Keratinocyte (primary cell): ENCODE measurements at regions not wholly inside any gene's neighbourhood (a gene's known extent, or its start where the extent isn't known, plus 50 kb on each side); places are given as distances from the start of the nearest gene placed in this dataset.

Experiments
- CTCF ChIP-seq, 3 experiments: IDR thresholded peaks in 1 of 3; conservative IDR thresholded peaks in 1 of 3; optimal IDR thresholded peaks in 1 of 3; 2 replicates in 2 of 3; 3 replicates in 1 of 3; pipeline versions ENCODE3 to v1.5.1; 2011; ENCODE audit warnings: low read length in 3 of 3, mild to moderate bottlenecking in 3 of 3, moderate library complexity in 2 of 3, control low read depth in 1 of 3, inconsistent platforms in 1 of 3; ENCODE audit not compliant: insufficient read depth in 2 of 3; ENCODE audit errors: extremely low read depth in 1 of 3
- EZH2 ChIP-seq: IDR thresholded peaks from one replicate; pipeline ENCODE4 v1.6.1; 2012; ENCODE audit warnings: inconsistent platforms, mild to moderate bottlenecking, low read length, moderate library complexity

GRCh38 chr1:90405726-90406125, 311.4 kb downstream of the BARHL2 start:
- TF ChIP-seq CTCF (optimal IDR thresholded peaks at IDR 0.05 in 1 of 3, IDR thresholded peaks at IDR 0.05 in 1 of 3, conservative IDR thresholded peaks at IDR 0.05 in 1 of 3; ENCODE audit: extremely low read depth in 1 of 3, insufficient read depth in 2 of 3, low read length in 3 of 3) (no peak), EZH2 (no peak)
